Keratinocyte (primary cell): ENCODE measurements at regions not wholly inside any gene's neighbourhood (a gene's known extent, or its start where the extent isn't known, plus 50 kb on each side); places are given as distances from the start of the nearest gene placed in this dataset.

Source experiments
- DNase-seq: peaks from one replicate; pipeline ENCODE4 v3.0.0-alpha.2; 2011; ENCODE audit warnings: low read depth, missing footprints, low spot score
- FAIRE-seq: peaks from 2 replicates; lab custom pipeline; 2011; peaks lifted over from hg19 to GRCh38; lab: Jason Lieb, UNC
- H2AFZ ChIP-seq: 2 replicates; pipeline ENCODE4 v1.6.0; 2012; ENCODE audit warnings: low read length, control low read depth, inconsistent platforms; ENCODE audit not compliant: control insufficient read depth
- H3K27ac ChIP-seq: 2 replicates; pipeline ENCODE4 v1.5.1; 2011; ENCODE audit warnings: low read length; ENCODE audit not compliant: control insufficient read depth, insufficient read depth
- H3K27me3 ChIP-seq: 3 replicates; pipeline ENCODE4 v1.6.0; 2011; ENCODE audit warnings: low read length; ENCODE audit not compliant: control insufficient read depth, insufficient read depth; ENCODE audit errors: extremely low read depth
- H3K36me3 ChIP-seq, 2 experiments: 2 replicates in 1 of 2; 3 replicates in 1 of 2; pipeline ENCODE4 v1.5.1; 2011; ENCODE audit warnings: low read length in 2 of 2, mild to moderate bottlenecking in 1 of 2; ENCODE audit not compliant: control insufficient read depth in 2 of 2, insufficient read depth in 2 of 2; ENCODE audit errors: extremely low read depth in 1 of 2
- H3K4me1 ChIP-seq: 3 replicates; pipeline ENCODE4 v1.5.1; 2011; ENCODE audit warnings: low read length; ENCODE audit not compliant: control insufficient read depth, insufficient read depth; ENCODE audit errors: extremely low read depth
- H3K4me2 ChIP-seq: 3 replicates; pipeline ENCODE4 v1.6.0; 2011; ENCODE audit warnings: low read depth, low read length; ENCODE audit not compliant: control insufficient read depth, insufficient read depth; ENCODE audit errors: extremely low read depth
- H3K4me3 ChIP-seq, 3 experiments: fragments of 200-600 bp in 1 of 3; sonication (generic) in 1 of 3; 2 replicates in 2 of 3; 3 replicates in 1 of 3; pipeline ENCODE4 v1.5.1; 2011 to 2016; ENCODE audit warnings: low read length in 3 of 3, mild to moderate bottlenecking in 3 of 3, control low read depth in 2 of 3, inconsistent platforms in 1 of 3, low read depth in 1 of 3, mixed read lengths in 1 of 3, mixed run types in 1 of 3, moderate library complexity in 1 of 3; ENCODE audit not compliant: control insufficient read depth in 2 of 3, insufficient read depth in 2 of 3; ENCODE audit errors: extremely low read depth in 1 of 3
- H3K79me2 ChIP-seq: 2 replicates; pipeline ENCODE4 v1.6.0; 2012; ENCODE audit warnings: low read length; ENCODE audit not compliant: control insufficient read depth, insufficient read depth
- H3K9ac ChIP-seq: 3 replicates; pipeline ENCODE4 v1.6.0; 2011; ENCODE audit warnings: low read length; ENCODE audit not compliant: control insufficient read depth, insufficient read depth; ENCODE audit errors: extremely low read depth
- H3K9me1 ChIP-seq: 3 replicates; pipeline ENCODE4 v1.6.0; 2011; ENCODE audit warnings: low read length; ENCODE audit not compliant: control insufficient read depth, insufficient read depth; ENCODE audit errors: extremely low read depth
- H3K9me3 ChIP-seq: 2 replicates; pipeline ENCODE4 v1.5.1; 2012; ENCODE audit warnings: low read depth, low read length; ENCODE audit not compliant: control insufficient read depth
- H4K20me1 ChIP-seq: 3 replicates; pipeline ENCODE4 v1.6.0; 2011; ENCODE audit warnings: low read length; ENCODE audit not compliant: control insufficient read depth, insufficient read depth; ENCODE audit errors: extremely low read depth
- EZH2 ChIP-seq: IDR thresholded peaks from one replicate; pipeline ENCODE4 v1.6.1; 2012; ENCODE audit warnings: inconsistent platforms, mild to moderate bottlenecking, low read length, moderate library complexity
- dilution Hi-C: fragments of 300-500 bp; cut with MboI; formaldehyde crosslinking; loops from one replicate; pipeline ENCODE4 v1.7.0; 2020; ENCODE audit warnings: low sequenced_read_pairs; ENCODE audit not compliant: extremely low pct_ligation_motif_present
- TF ChIP-seq, protein P1 (sequence below), 3 experiments: IDR thresholded peaks in 1 of 3; conservative IDR thresholded peaks in 1 of 3; optimal IDR thresholded peaks in 1 of 3; 2 replicates in 2 of 3; 3 replicates in 1 of 3; pipeline versions ENCODE3 to v1.5.1; 2011; ENCODE audit warnings: low read length in 3 of 3, mild to moderate bottlenecking in 3 of 3, moderate library complexity in 2 of 3, control low read depth in 1 of 3, inconsistent platforms in 1 of 3; ENCODE audit not compliant: insufficient read depth in 2 of 3; ENCODE audit errors: extremely low read depth in 1 of 3

DNA sequence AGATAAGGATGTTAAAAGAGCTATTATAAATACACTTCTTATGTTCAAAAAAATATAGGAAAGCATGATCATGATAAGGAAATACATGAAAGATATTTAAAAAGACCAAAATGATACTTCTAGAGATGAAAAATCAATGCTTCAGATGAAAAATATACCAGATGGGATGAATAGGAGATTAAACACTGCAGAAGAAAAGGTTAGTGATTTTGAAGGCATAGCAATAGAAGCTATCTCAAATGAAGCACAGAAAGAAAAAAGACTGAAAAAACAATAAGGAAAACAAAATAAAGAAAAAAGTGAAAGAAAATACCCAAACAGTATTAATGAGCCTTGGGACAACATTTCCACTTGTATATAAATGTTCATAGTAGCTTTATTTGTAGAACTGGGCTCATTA is 80.7 kb upstream of the LEF1 start:
- H2AFZ ChIP-seq = no peak overlapping the region
- H3K27me3 ChIP-seq = no peaks in the 10 kb centered on the region
- no peaks in the 10 kb centered on the region for H3K4me1 ChIP-seq
- dilution Hi-C loops = no loop called here
- FAIRE-seq (no peak), DNase-seq (no peak)
- no peaks in the 10 kb centered on the region for H3K79me2 ChIP-seq
- H3K4me2 ChIP-seq = no peak overlapping the region
- H3K27ac ChIP-seq = no peak overlapping the region
- TF ChIP-seq, protein P1, sequence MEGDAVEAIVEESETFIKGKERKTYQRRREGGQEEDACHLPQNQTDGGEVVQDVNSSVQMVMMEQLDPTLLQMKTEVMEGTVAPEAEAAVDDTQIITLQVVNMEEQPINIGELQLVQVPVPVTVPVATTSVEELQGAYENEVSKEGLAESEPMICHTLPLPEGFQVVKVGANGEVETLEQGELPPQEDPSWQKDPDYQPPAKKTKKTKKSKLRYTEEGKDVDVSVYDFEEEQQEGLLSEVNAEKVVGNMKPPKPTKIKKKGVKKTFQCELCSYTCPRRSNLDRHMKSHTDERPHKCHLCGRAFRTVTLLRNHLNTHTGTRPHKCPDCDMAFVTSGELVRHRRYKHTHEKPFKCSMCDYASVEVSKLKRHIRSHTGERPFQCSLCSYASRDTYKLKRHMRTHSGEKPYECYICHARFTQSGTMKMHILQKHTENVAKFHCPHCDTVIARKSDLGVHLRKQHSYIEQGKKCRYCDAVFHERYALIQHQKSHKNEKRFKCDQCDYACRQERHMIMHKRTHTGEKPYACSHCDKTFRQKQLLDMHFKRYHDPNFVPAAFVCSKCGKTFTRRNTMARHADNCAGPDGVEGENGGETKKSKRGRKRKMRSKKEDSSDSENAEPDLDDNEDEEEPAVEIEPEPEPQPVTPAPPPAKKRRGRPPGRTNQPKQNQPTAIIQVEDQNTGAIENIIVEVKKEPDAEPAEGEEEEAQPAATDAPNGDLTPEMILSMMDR (optimal IDR thresholded peaks at IDR 0.05 in 1 of 3, IDR thresholded peaks at IDR 0.05 in 1 of 3, conservative IDR thresholded peaks at IDR 0.05 in 1 of 3; ENCODE audit: extremely low read depth in 1 of 3, insufficient read depth in 2 of 3, low read length in 3 of 3) = no peak
- no peak for TF ChIP-seq EZH2
- no peaks in the 10 kb centered on the region for H4K20me1 ChIP-seq
- no peaks in the 10 kb centered on the region for H3K36me3 ChIP-seq
- no peaks in the 10 kb centered on the region for H3K9me1 ChIP-seq
- H3K4me3 ChIP-seq = no peak overlapping the region
- H3K9me3 ChIP-seq = no peaks in the 10 kb centered on the region
- no peak overlapping the region for H3K9ac ChIP-seq

DNA sequence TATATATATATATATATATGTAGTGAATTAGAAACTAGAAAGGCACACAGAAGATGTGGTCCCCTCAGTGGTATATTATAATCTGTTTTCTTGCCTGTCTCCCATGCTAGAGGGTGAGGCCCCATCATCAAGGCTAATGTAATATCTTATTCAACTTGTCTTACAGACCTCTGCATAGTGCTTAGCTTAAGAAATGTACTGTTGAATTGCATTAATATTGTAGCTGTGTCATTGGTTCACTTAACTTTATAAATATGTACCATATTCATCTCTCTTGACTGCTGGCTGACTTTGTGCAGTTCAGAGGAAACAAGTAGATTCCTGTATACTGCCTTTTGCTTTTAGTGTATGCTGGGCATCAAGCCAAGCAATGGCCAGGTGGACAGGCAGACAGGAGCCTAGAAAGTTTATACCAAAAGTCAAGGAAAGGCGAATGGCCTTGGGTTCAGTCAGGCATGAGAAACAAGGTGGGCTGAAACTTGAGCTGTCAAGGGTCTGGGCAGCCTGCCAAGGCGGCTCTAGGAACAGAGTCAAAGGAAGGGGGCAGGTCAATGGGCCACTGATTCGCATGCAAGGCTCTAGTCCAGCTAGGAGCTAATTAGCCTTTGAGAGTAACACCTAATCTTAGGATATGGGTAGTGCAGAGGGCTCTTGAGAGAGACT is 78.8 kb upstream of the LEF1 start:
- no peak for DNase-seq
- FAIRE-seq = no peak

More for the DNA sequence above, 78.8 kb upstream of the LEF1 start:
- Histone ChIP-seq H4K20me1 (no peaks in the 10 kb centered on the region), H3K27me3 (no peaks in the 10 kb centered on the region), H2AFZ (no peak overlapping the region), H3K79me2 (no peaks in the 10 kb centered on the region), H3K4me3 (no peak overlapping the region), H3K4me1 (no peaks in the 10 kb centered on the region), H3K9me1 (no peaks in the 10 kb centered on the region), H3K27ac (no peak overlapping the region), H3K4me2 (no peak overlapping the region), H3K9ac (no peak overlapping the region), H3K9me3 (no peaks in the 10 kb centered on the region), H3K36me3 (no peaks in the 10 kb centered on the region)
- dilution Hi-C loops = no loop called here
- TF ChIP-seq, protein P1 (optimal IDR thresholded peaks at IDR 0.05 in 1 of 3, IDR thresholded peaks at IDR 0.05 in 1 of 3, conservative IDR thresholded peaks at IDR 0.05 in 1 of 3; ENCODE audit: extremely low read depth in 1 of 3, insufficient read depth in 2 of 3, low read length in 3 of 3) = no peak
- TF ChIP-seq EZH2 = no peak
